NT2/D1 (cell line): ENCODE measurements at regions not wholly inside any gene's neighbourhood (a gene's known extent, or its start where the extent isn't known, plus 50 kb on each side); places are given as distances from the start of the nearest gene placed in this dataset.

Experiments
- SUZ12 ChIP-seq: IDR thresholded peaks from 2 replicates; pipeline ENCODE4 v1.6.1; 2011; ENCODE audit not compliant: insufficient read length, insufficient read depth; ENCODE audit errors: extremely low read depth
- YY1 ChIP-seq: IDR thresholded peaks from 2 replicates; pipeline ENCODE4 v1.6.1; 2011; ENCODE audit not compliant: insufficient read length, insufficient read depth
- ZNF274 ChIP-seq: IDR thresholded peaks from 2 replicates; pipeline ENCODE4 v1.6.1; 2011; ENCODE audit warnings: mild to moderate bottlenecking, low read depth, low read length

DNA sequence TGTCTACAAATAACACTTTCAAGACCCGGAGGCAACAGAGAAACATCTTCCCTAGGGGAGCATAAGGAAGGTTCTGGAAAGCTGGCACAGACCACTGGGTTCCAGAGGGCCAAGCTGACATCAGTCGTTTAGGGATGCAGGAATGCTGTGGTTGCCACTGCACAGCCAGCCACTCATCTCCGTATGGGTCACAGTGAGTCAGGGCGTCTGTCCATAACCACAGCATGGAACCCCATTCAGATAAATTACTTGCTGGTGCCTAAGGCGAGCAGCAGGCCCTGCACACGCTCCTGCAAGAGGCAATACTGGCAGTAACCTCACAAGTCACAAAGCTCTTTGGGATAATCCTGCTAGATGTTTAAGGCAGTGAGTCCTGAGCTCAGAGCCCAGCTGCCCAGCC lies 140.9 kb upstream of the UBL3 start:
- TF ChIP-seq ZNF274: no peak
- TF ChIP-seq SUZ12: no peak
- TF ChIP-seq YY1: no peak
